H1 (cell line): ENCODE measurements at regions not wholly inside any gene's neighbourhood (a gene's known extent, or its start where the extent isn't known, plus 50 kb on each side); places are given as distances from the start of the nearest gene placed in this dataset.

ENCODE experiments used
- CTCF ChIA-PET: fragments of 300-600 bp; sonication (Branson Sonifier 250); formaldehyde crosslinking; loops from one replicate; lab custom pipeline; 2021; ENCODE audit not compliant: partially characterized antibody; lab: Charles Lee
- POLR2A ChIA-PET: fragments of 300-600 bp; sonication (Branson Sonifier 250); formaldehyde crosslinking; loops from one replicate; lab custom pipeline; 2021; ENCODE audit warnings: inconsistent platforms; ENCODE audit not compliant: partially characterized antibody; lab: Charles Lee
- DNase-seq, 2 experiments: peaks; one replicate each; pipeline versions ENCODE4 v3.0.0 to v3.0.0-alpha.2; 2010 to 2022; ENCODE audit warnings: low spot score in 2 of 2, low read depth in 1 of 2, mixed read lengths in 1 of 2
- FAIRE-seq: peaks from 2 replicates; lab custom pipeline; 2011; peaks lifted over from hg19 to GRCh38; lab: Jason Lieb, UNC
- H2AFZ ChIP-seq: 2 replicates; pipeline ENCODE4 v1.8.1; 2012; ENCODE audit warnings: low read length, inconsistent platforms
- H2AK5ac ChIP-seq: 2 replicates; pipeline ENCODE4 v1.6.1; 2013; ENCODE audit warnings: low read depth, low read length
- H2BK120ac ChIP-seq: replicated peaks from 2 replicates; pipeline ENCODE3; 2013; ENCODE audit warnings: low read depth, low read length, inconsistent platforms
- H2BK12ac ChIP-seq: 2 replicates; pipeline ENCODE4 v1.6.1; 2013; ENCODE audit warnings: low read depth, low read length
- H2BK15ac ChIP-seq: 2 replicates; pipeline ENCODE4 v1.6.1; 2013; ENCODE audit warnings: low read length
- H2BK20ac ChIP-seq: 2 replicates; pipeline ENCODE4 v1.6.1; 2013; ENCODE audit warnings: low read length
- H2BK5ac ChIP-seq: 2 replicates; pipeline ENCODE4 v1.6.1; 2013; ENCODE audit warnings: low read depth, low read length
- H3K14ac ChIP-seq: 2 replicates; pipeline ENCODE4 v1.6.1; 2013; ENCODE audit warnings: inconsistent platforms; ENCODE audit not compliant: insufficient read length
- H3K18ac ChIP-seq: 2 replicates; pipeline ENCODE4 v1.6.1; 2013; ENCODE audit warnings: low read length; ENCODE audit errors: extremely low read depth
- H3K23ac ChIP-seq: 2 replicates; pipeline ENCODE4 v1.6.1; 2013; ENCODE audit warnings: inconsistent platforms; ENCODE audit not compliant: insufficient read length
- H3K23me2 ChIP-seq: 2 replicates; pipeline ENCODE4 v1.6.1; 2013; ENCODE audit warnings: low read depth, low read length
- H3K27ac ChIP-seq: 2 replicates; pipeline ENCODE4 v1.6.1; 2011; ENCODE audit warnings: low read depth, low read length, inconsistent platforms
- H3K27me3 ChIP-seq, 4 experiments: replicated peaks in 1 of 4; 1 replicate in 1 of 4; 2 replicates in 3 of 4; pipeline versions ENCODE4 v1.6.1 to v1.8.1; 2011 to 2013; ENCODE audit warnings: low read length in 3 of 4, mild to moderate bottlenecking in 3 of 4, inconsistent platforms in 2 of 4, mixed read lengths in 2 of 4, moderate library complexity in 1 of 4; ENCODE audit not compliant: control insufficient read depth in 3 of 4, insufficient read depth in 3 of 4; ENCODE audit errors: extremely low read depth in 1 of 4
- H3K36me3 ChIP-seq, 4 experiments: 2 replicates each; pipeline versions ENCODE4 v1.6.1 to v1.8.1; 2011 to 2013; ENCODE audit warnings: mild to moderate bottlenecking in 4 of 4, low read length in 3 of 4, moderate library complexity in 2 of 4, control low read depth in 1 of 4, inconsistent platforms in 1 of 4; ENCODE audit not compliant: insufficient read depth in 4 of 4, control insufficient read depth in 2 of 4
- H3K4ac ChIP-seq: replicated peaks from 2 replicates; pipeline ENCODE3; 2013; ENCODE audit warnings: low read length, low read depth, mixed read lengths, inconsistent platforms; ENCODE audit not compliant: insufficient read length
- H3K4me1 ChIP-seq, 4 experiments: replicated peaks in 1 of 4; 1 replicate in 1 of 4; 2 replicates in 3 of 4; pipeline versions ENCODE4 v1.6.1 to v1.8.1; 2011 to 2013; ENCODE audit warnings: low read length in 3 of 4, inconsistent platforms in 2 of 4, mixed read lengths in 1 of 4; ENCODE audit not compliant: insufficient read depth in 4 of 4, control insufficient read depth in 3 of 4
- H3K4me2 ChIP-seq, 2 experiments: 2 replicates each; pipeline versions ENCODE4 v1.6.1 to v1.8.1; 2011 to 2013; ENCODE audit warnings: low read depth in 2 of 2, low read length in 2 of 2, control low read depth in 1 of 2, inconsistent platforms in 1 of 2, mild to moderate bottlenecking in 1 of 2; ENCODE audit not compliant: insufficient read depth in 1 of 2
- H3K4me3 ChIP-seq, 4 experiments: fragments of 200-600, 300-600 bp in 1 of 4; sonication (generic), shearing (Covaris generic), sonication (Bioruptor Twin) in 1 of 4; 2 replicates each; pipeline versions ENCODE4 v1.5.1 to v1.8.1; 2011 to 2016; ENCODE audit warnings: low read length in 4 of 4, low read depth in 3 of 4, control low read depth in 2 of 4, inconsistent platforms in 2 of 4, mild to moderate bottlenecking in 2 of 4, mixed read lengths in 1 of 4, moderate library complexity in 1 of 4; ENCODE audit not compliant: insufficient read depth in 2 of 4; ENCODE audit errors: extremely low read depth in 1 of 4
- H3K56ac ChIP-seq: replicated peaks from 2 replicates; pipeline ENCODE3; 2013; ENCODE audit warnings: low read depth, mild to moderate bottlenecking, mixed read lengths, low read length, inconsistent platforms; ENCODE audit not compliant: insufficient read length
- H3K79me1 ChIP-seq: 2 replicates; pipeline ENCODE4 v1.6.1; 2013; ENCODE audit warnings: low read depth, low read length, control low read depth
- H3K79me2 ChIP-seq, 2 experiments: 2 replicates each; pipeline versions ENCODE4 v1.6.1 to v1.8.1; 2012 to 2013; ENCODE audit warnings: low read length in 2 of 2, mild to moderate bottlenecking in 2 of 2, inconsistent platforms in 1 of 2; ENCODE audit not compliant: insufficient read depth in 2 of 2, control insufficient read depth in 1 of 2
- H3K9ac ChIP-seq, 4 experiments: replicated peaks in 1 of 4; 1 replicate in 1 of 4; 2 replicates in 3 of 4; pipeline versions ENCODE4 v1.6.1 to v1.8.1; 2011 to 2013; ENCODE audit warnings: low read depth in 3 of 4, low read length in 3 of 4, control low read depth in 2 of 4, mild to moderate bottlenecking in 2 of 4, moderate library complexity in 2 of 4, inconsistent platforms in 1 of 4; ENCODE audit errors: extremely low read depth in 1 of 4
- H3K9me3 ChIP-seq, 2 experiments: 2 replicates each; pipeline versions ENCODE4 v1.6.1 to v1.8.1; 2012 to 2013; ENCODE audit warnings: mild to moderate bottlenecking in 2 of 2, moderate library complexity in 2 of 2, control low read depth in 1 of 2, inconsistent platforms in 1 of 2, low read depth in 1 of 2, low read length in 1 of 2, mixed read lengths in 1 of 2; ENCODE audit not compliant: insufficient read depth in 2 of 2
- H4K20me1 ChIP-seq, 2 experiments: replicated peaks in 1 of 2; 2 replicates each; pipeline versions ENCODE3 to v1.8.1; 2011 to 2013; ENCODE audit warnings: inconsistent platforms in 2 of 2, low read length in 2 of 2, mild to moderate bottlenecking in 1 of 2; ENCODE audit not compliant: insufficient read depth in 2 of 2, control insufficient read depth in 1 of 2
- H4K5ac ChIP-seq: 2 replicates; pipeline ENCODE4 v1.6.1; 2013; ENCODE audit warnings: low read length, low read depth, mixed read lengths, inconsistent platforms; ENCODE audit not compliant: insufficient read length
- H4K8ac ChIP-seq: 2 replicates; pipeline ENCODE4 v1.8.0; 2013; ENCODE audit warnings: mild to moderate bottlenecking, moderate library complexity, low read length, inconsistent platforms; ENCODE audit not compliant: insufficient read depth; ENCODE audit errors: extremely low read depth
- H4K91ac ChIP-seq: replicated peaks from 2 replicates; pipeline ENCODE3; 2013; ENCODE audit warnings: low read length, mixed read lengths, inconsistent platforms; ENCODE audit not compliant: insufficient read length
- EGR1 ChIP-seq: IDR thresholded peaks from 2 replicates; pipeline ENCODE4 v1.6.1; 2011; ENCODE audit warnings: low read depth, low read length, borderline replicate concordance
- FOSL1 ChIP-seq: IDR thresholded peaks from 2 replicates; pipeline ENCODE4 v1.6.1; 2011; ENCODE audit warnings: mild to moderate bottlenecking, low read depth, low read length, moderate library complexity; ENCODE audit not compliant: insufficient read depth
- NANOG ChIP-seq: IDR thresholded peaks from 2 replicates; pipeline ENCODE4 v1.6.1; 2011; ENCODE audit warnings: low read length, low read depth, mild to moderate bottlenecking, inconsistent platforms; ENCODE audit not compliant: insufficient read depth, poor library complexity, severe bottlenecking
- PHF8 ChIP-seq: fragments of 200-600 bp; sonication (generic); conservative IDR thresholded peaks from 2 replicates; pipeline ENCODE4 v1.7.1; 2012; ENCODE audit warnings: low read depth, mild to moderate bottlenecking, inconsistent platforms, low read length, moderate library complexity
- RBBP5 ChIP-seq: IDR thresholded peaks from 2 replicates; pipeline ENCODE4 v1.7.1; 2012; ENCODE audit warnings: low read depth, mild to moderate bottlenecking, inconsistent platforms, low read length, moderate library complexity, borderline replicate concordance
- WGBS, 2 experiments: shearing (Covaris generic) in 1 of 2; methylation state at CpG; one replicate each; pipeline versions ENCODE4 v1.1.6 to v1.1.7; 2013 to 2015; ENCODE audit warnings: low lambda C conversion rate in 2 of 2, mixed read lengths in 2 of 2, inconsistent platforms in 1 of 2, low coverage in 1 of 2, missing lambda C conversion rate in 1 of 2; ENCODE audit not compliant: insufficient replicate concordance in 2 of 2, insufficient coverage in 1 of 2, insufficient read length in 1 of 2; ENCODE audit errors: extremely low coverage in 1 of 2, missing lambda C conversion rate in 1 of 2; 5-methylcytosine and 5-hydroxymethylcytosine counted together
- TF ChIP-seq, protein P1 (sequence below): IDR thresholded peaks from 2 replicates; pipeline ENCODE4 v1.6.1; 2012; ENCODE audit warnings: inconsistent platforms

DNA sequence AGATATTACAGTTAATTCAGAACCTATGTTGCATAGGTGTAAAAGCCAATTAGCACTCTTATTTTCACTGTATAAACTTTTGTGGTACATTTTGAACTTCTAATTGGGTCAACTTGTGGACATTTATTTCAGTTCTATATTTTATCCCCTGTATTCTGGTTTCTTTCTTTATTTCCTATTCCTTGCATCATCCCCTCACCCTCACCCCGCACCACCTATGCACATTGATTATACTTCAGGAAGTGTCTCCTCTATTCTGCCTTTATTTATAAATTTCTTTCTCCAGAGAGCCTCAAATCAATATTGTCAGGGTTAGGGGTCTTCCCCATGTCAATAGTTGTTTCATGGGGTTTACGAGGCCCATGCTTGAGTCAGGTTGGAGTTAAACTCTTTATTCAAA, 83.1 kb downstream of the TEX13C start:
- H2AK5ac ChIP-seq, result no peak overlapping the region

More for the DNA sequence above, 83.1 kb downstream of the TEX13C start:
- ChIA-PET CTCF (no interaction called here), POLR2A (no interaction called here)
- Histone ChIP-seq H2BK5ac (no peak overlapping the region), H4K8ac (no peak overlapping the region), H3K79me1 (no peaks in the 10 kb centered on the region), H2BK15ac (no peak overlapping the region), H3K4me3 (no peak overlapping the region), H3K56ac (no peak overlapping the region), H3K9me3 (no peaks in the 10 kb centered on the region), H3K23me2 (no peaks in the 10 kb centered on the region), H2BK20ac (no peak overlapping the region), H4K20me1 (no peaks in the 10 kb centered on the region), H3K23ac (no peak overlapping the region), H2BK120ac (no peak overlapping the region), H2BK12ac (no peak overlapping the region), H3K4me2 (no peak overlapping the region), H3K4ac (no peak overlapping the region), H3K79me2 (0 out of 4 replicates have a peak, but pooled peaks cover 0 to 7% of the 10 kb centered on the region in 2 experiments), H3K36me3 (no peaks in the 10 kb centered on the region), H3K27ac (no peak overlapping the region), H3K18ac (no peak overlapping the region), H3K14ac (no peak overlapping the region), H3K4me1 (peaks cover 0 to 7% (median 0%) of the 10 kb centered on the region in 4 experiments; a peak in 1 of 7 replicates), H3K9ac (no peak overlapping the region), H2AFZ (no peak overlapping the region), H3K27me3 (no peaks in the 10 kb centered on the region), H4K91ac (no peak overlapping the region), H4K5ac (no peak overlapping the region)
- DNase-seq, result no peak
- no peak for FAIRE-seq
- TF ChIP-seq RBBP5 (no peak), PHF8 (no peak), NANOG (no peak), FOSL1 (no peak), EGR1 (no peak)
- TF ChIP-seq, protein P1, sequence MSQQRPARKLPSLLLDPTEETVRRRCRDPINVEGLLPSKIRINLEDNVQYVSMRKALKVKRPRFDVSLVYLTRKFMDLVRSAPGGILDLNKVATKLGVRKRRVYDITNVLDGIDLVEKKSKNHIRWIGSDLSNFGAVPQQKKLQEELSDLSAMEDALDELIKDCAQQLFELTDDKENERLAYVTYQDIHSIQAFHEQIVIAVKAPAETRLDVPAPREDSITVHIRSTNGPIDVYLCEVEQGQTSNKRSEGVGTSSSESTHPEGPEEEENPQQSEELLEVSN, result no peak
- 90% methylated on average over 2 of the region's 2 CpGs; no CpG with 5 or more reads in 1 of the 2 experiments for WGBS, 2 experiments
